HG03457 (cell line): ENCODE measurements at regions not wholly inside any gene's neighbourhood (a gene's known extent, or its start where the extent isn't known, plus 50 kb on each side); places are given as distances from the start of the nearest gene placed in this dataset.
"Not testable (repeated sequence)": the region's sequence is repeated elsewhere in the genome, so short reads cannot be mapped to it uniquely, and the experiment has no call there.

Experiments used
- ATAC-seq: cut with Tn5 transposase; IDR thresholded peaks from one replicate; pipeline ENCODE4 v1.9.1; 2021; ENCODE audit warnings: moderate number of reproducible peaks; ENCODE audit not compliant: unreplicated experiment

- ATAC-seq: not testable (repeated sequence)
Observed at GRCh38 chr4:131774382-131774781, 1374.7 kb upstream of the PCDH10 start.

- not testable (repeated sequence) for ATAC-seq
Observed at GRCh38 chr4:131810565-131810964, 1338.5 kb upstream of the PCDH10 start.
